ENCODE measurements at regions not wholly inside any gene's neighbourhood (a gene's known extent, or its start where the extent isn't known, plus 50 kb on each side); places are given as distances from the start of the nearest gene placed in this dataset.
"Not testable (repeated sequence)": the region's sequence is repeated elsewhere in the genome, so short reads cannot be mapped to it uniquely, and the experiment has no call there.

DNA sequence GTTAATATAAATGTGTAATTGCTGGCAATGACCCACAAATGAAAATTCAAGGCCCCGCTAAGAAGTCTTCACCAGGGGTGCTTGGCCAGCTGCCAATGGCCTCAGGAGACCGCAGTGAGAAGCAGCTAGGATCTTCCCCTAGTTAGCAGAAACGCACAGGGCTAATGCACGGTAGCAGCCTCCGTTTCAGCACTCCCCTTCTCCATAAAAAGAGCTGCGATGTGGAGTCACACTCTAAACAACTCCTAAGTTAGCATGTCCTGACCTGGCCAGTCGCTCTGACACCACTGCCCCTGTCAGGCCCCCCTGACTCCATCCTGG, 139.0 kb downstream of the SEPTIN14 start:
- Histone ChIP-seq H3K9me3 (ENCODE audit: control insufficient read depth, low read depth, low read length) (no peaks in the 10 kb centered on the region), H3K27ac (ENCODE audit: low read length) (no peak overlapping the region), H3K27me3 (ENCODE audit: control insufficient read depth, insufficient read depth, low read length) (no peaks in the 10 kb centered on the region), H3K36me3 (ENCODE audit: control insufficient read depth, insufficient read depth, low read length) (no peaks in the 10 kb centered on the region), H3K4me1 (ENCODE audit: control insufficient read depth, insufficient read depth, low read length) (no peaks in the 10 kb centered on the region), H3K4me3 (ENCODE audit: low read length) (no peak overlapping the region)
- no CpG with 5 or more reads among the region's 7 CpGs for WGBS (ENCODE audit: insufficient coverage, low lambda C conversion rate)
- no peak for DNase-seq

GRCh38 chr7:55722874-55723620, 139.5 kb downstream of the SEPTIN14 start:
- DNase-seq; H3K9me3 ChIP-seq (ENCODE audit: control insufficient read depth, low read depth, low read length); H3K4me3 ChIP-seq (ENCODE audit: low read length); H3K4me1 ChIP-seq (ENCODE audit: control insufficient read depth, insufficient read depth, low read length); H3K36me3 ChIP-seq (ENCODE audit: control insufficient read depth, insufficient read depth, low read length); H3K27me3 ChIP-seq (ENCODE audit: control insufficient read depth, insufficient read depth, low read length); H3K27ac ChIP-seq (ENCODE audit: low read length): not testable (repeated sequence)
- WGBS (ENCODE audit: insufficient coverage, low lambda C conversion rate): no CpG with 5 or more reads among the region's 7 CpGs

DNA sequence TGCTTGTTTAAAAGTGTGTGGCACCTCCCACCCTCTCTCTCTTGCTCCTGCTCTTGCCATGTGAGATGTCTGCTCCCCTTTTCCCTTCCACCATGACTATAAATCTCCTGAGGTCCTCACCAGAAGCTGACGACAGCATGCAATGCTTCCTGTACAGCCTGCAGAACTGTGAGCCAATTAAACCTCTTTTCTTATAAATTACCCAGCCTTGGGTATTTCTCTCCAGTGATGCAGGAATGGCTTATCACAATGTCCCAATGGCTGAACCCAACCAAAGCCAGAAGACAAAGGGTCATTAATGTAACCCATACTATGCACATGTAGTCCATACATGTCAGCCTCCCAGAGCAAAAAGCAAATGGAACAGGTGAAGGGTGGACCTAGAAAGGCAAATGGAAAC, 141.5 kb downstream of the SEPTIN14 start:
- H3K9me3 ChIP-seq (ENCODE audit: control insufficient read depth, low read depth, low read length); H3K36me3 ChIP-seq (ENCODE audit: control insufficient read depth, insufficient read depth, low read length); H3K4me1 ChIP-seq (ENCODE audit: control insufficient read depth, insufficient read depth, low read length); H3K27me3 ChIP-seq (ENCODE audit: control insufficient read depth, insufficient read depth, low read length); DNase-seq; H3K4me3 ChIP-seq (ENCODE audit: low read length); H3K27ac ChIP-seq (ENCODE audit: low read length): not testable (repeated sequence)
- no CpG with 5 or more reads among the region's 1 CpG for WGBS (ENCODE audit: insufficient coverage, low lambda C conversion rate)

- H3K9me3 ChIP-seq (ENCODE audit: control insufficient read depth, low read depth, low read length); H3K4me1 ChIP-seq (ENCODE audit: control insufficient read depth, insufficient read depth, low read length); DNase-seq; H3K27ac ChIP-seq (ENCODE audit: low read length); H3K27me3 ChIP-seq (ENCODE audit: control insufficient read depth, insufficient read depth, low read length); H3K36me3 ChIP-seq (ENCODE audit: control insufficient read depth, insufficient read depth, low read length); H3K4me3 ChIP-seq (ENCODE audit: low read length): not testable (repeated sequence)
- WGBS (ENCODE audit: insufficient coverage, low lambda C conversion rate): 75% methylated on average over 1 of the region's 5 CpGs
Observed at GRCh38 chr7:55715247-55715867, 143.1 kb upstream of the VOPP1 start.

- not testable (repeated sequence) for H3K9me3 ChIP-seq (ENCODE audit: control insufficient read depth, low read depth, low read length); H3K27me3 ChIP-seq (ENCODE audit: control insufficient read depth, insufficient read depth, low read length); DNase-seq; H3K27ac ChIP-seq (ENCODE audit: low read length); H3K4me3 ChIP-seq (ENCODE audit: low read length); H3K4me1 ChIP-seq (ENCODE audit: control insufficient read depth, insufficient read depth, low read length); H3K36me3 ChIP-seq (ENCODE audit: control insufficient read depth, insufficient read depth, low read length)
- WGBS (ENCODE audit: insufficient coverage, low lambda C conversion rate): no CpG with 5 or more reads among the region's 2 CpGs
Observed at GRCh38 chr7:55714370-55714769, 142.1 kb upstream of the VOPP1 start.

DNA sequence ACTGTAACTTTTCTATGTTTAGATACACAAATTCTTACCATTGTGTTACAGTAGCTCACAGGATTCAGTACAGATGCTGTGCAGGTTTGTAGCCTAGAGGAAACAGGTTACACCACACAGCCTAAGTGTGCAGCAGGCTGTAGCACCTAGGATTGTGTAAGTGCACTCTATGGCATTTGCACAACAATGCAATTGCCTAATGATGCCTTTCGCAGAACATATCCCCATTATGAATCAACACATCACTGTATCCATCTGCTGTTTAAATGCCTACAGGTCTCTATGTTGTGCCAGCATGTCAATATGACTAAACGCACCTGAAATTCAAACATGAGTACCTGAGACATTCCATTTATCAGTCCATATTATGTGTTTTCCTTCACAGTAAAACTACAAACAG, 138.0 kb upstream of the VOPP1 start:
- not testable (repeated sequence) for H3K4me3 ChIP-seq (ENCODE audit: low read length); H3K27me3 ChIP-seq (ENCODE audit: control insufficient read depth, insufficient read depth, low read length); H3K9me3 ChIP-seq (ENCODE audit: control insufficient read depth, low read depth, low read length); DNase-seq; H3K36me3 ChIP-seq (ENCODE audit: control insufficient read depth, insufficient read depth, low read length); H3K27ac ChIP-seq (ENCODE audit: low read length); H3K4me1 ChIP-seq (ENCODE audit: control insufficient read depth, insufficient read depth, low read length)
- WGBS (ENCODE audit: insufficient coverage, low lambda C conversion rate): no CpG with 5 or more reads among the region's 2 CpGs

GRCh38 chr7:55708028-55708427, 135.7 kb upstream of the VOPP1 start:
- H3K4me3 ChIP-seq (ENCODE audit: low read length); H3K4me1 ChIP-seq (ENCODE audit: control insufficient read depth, insufficient read depth, low read length); DNase-seq; H3K9me3 ChIP-seq (ENCODE audit: control insufficient read depth, low read depth, low read length); H3K36me3 ChIP-seq (ENCODE audit: control insufficient read depth, insufficient read depth, low read length); H3K27ac ChIP-seq (ENCODE audit: low read length); H3K27me3 ChIP-seq (ENCODE audit: control insufficient read depth, insufficient read depth, low read length): not testable (repeated sequence)
- no CpG with 5 or more reads among the region's 6 CpGs for WGBS (ENCODE audit: insufficient coverage, low lambda C conversion rate)

DNA sequence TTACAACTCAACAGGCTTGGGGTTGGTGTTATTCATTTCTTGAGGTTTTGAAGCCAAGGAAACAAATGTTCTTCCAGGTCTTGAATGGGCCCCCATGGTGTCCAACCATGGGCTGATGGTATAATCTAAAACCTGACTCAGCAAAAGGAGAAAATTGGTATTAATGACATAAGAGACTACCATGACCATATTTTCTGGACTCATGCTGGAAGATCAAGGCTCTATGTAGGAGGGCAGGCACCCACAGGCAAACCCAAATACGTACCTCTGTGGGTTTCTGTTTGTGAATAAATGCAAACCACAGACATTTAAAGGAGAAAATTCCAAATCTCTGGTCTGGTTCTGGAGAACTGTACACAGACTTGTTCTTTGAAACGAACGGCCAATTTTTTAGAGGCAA, 135.1 kb upstream of the VOPP1 start:
- not testable (repeated sequence) for H3K4me1 ChIP-seq (ENCODE audit: control insufficient read depth, insufficient read depth, low read length); H3K36me3 ChIP-seq (ENCODE audit: control insufficient read depth, insufficient read depth, low read length); H3K4me3 ChIP-seq (ENCODE audit: low read length); H3K27ac ChIP-seq (ENCODE audit: low read length); H3K9me3 ChIP-seq (ENCODE audit: control insufficient read depth, low read depth, low read length); H3K27me3 ChIP-seq (ENCODE audit: control insufficient read depth, insufficient read depth, low read length); DNase-seq
- no CpG with 5 or more reads among the region's 3 CpGs for WGBS (ENCODE audit: insufficient coverage, low lambda C conversion rate)

DNA sequence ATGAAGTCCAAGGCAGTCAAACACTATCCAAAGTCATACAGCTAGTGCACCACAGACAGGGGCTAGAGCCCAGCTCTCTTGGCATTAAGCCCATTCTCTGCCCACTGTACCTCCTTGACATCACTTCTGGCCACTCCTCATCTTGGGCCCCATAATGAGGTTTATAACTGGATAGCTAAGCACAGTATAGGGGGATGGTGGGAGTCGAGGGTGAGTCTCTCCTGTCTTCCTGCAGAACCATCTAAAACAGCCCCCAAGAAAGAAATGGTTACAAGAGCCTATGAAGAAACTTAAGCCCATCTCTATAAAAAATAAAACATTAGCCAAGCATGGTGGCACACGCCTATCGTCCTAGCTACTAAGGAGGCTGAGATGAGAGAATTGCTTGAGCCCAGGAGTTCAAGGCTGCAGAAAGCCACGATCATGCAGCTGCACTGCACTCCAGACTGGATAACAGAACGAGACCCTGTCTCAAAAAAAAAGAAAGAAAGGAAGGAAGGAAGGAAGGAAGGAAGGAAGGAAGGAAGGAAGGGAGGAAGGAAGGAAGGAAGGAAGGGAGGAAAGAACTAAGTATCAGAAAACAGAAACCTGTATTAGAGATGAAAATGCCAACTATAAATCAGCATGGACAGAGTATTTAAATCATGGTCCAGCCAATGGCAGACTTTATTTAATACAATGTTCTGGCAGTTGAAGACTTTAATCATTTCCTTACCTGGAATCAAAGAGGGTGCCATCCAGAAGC, 134.3 kb upstream of the VOPP1 start:
- 75% methylated on average over 2 of the region's 5 CpGs for WGBS (ENCODE audit: insufficient coverage, low lambda C conversion rate)
- not testable (repeated sequence) for H3K9me3 ChIP-seq (ENCODE audit: control insufficient read depth, low read depth, low read length); H3K36me3 ChIP-seq (ENCODE audit: control insufficient read depth, insufficient read depth, low read length); H3K4me1 ChIP-seq (ENCODE audit: control insufficient read depth, insufficient read depth, low read length); DNase-seq; H3K4me3 ChIP-seq (ENCODE audit: low read length); H3K27me3 ChIP-seq (ENCODE audit: control insufficient read depth, insufficient read depth, low read length); H3K27ac ChIP-seq (ENCODE audit: low read length)

- no CpG with 5 or more reads among the region's 5 CpGs for WGBS (ENCODE audit: insufficient coverage, low lambda C conversion rate)
- H3K4me1 ChIP-seq (ENCODE audit: control insufficient read depth, insufficient read depth, low read length); DNase-seq; H3K4me3 ChIP-seq (ENCODE audit: low read length); H3K27me3 ChIP-seq (ENCODE audit: control insufficient read depth, insufficient read depth, low read length); H3K9me3 ChIP-seq (ENCODE audit: control insufficient read depth, low read depth, low read length); H3K36me3 ChIP-seq (ENCODE audit: control insufficient read depth, insufficient read depth, low read length); H3K27ac ChIP-seq (ENCODE audit: low read length): not testable (repeated sequence)
Observed at GRCh38 chr7:55705728-55706450, 133.6 kb upstream of the VOPP1 start.

Measured in large intestine (tissue), 3 donors.